ENCODE measurements at regions not wholly inside any gene's neighbourhood (a gene's known extent, or its start where the extent isn't known, plus 50 kb on each side); places are given as distances from the start of the nearest gene placed in this dataset.

- TF ChIP-seq JUNB (CRISPR knock-in tag; IDR thresholded peaks at IDR 0.05; ENCODE audit: borderline replicate concordance) (no peak), SATB2 (CRISPR knock-in tag; IDR thresholded peaks at IDR 0.05) (no peak), ZNF768 (CRISPR knock-in tag; IDR thresholded peaks at IDR 0.05) (no peak), ZNF564 (CRISPR knock-in tag; IDR thresholded peaks at IDR 0.05) (no peak)
These were observed 555.0 kb upstream of the GOT2 start (continued) for GRCh38 chr16:59289151-59289550.

GRCh38 chr16:59274141-59274540, 540.0 kb upstream of the GOT2 start:
- DNase-seq (ENCODE audit: low spot score) (no peak), ATAC-seq (peak; percentile 49; the same call in 2 of the 3 replicates), FAIRE-seq (no peak)
- ChIA-PET CTCF (ENCODE audit: low intra/inter-chr PET ratio, low total read pairs) (no interaction called here), POLR2A (no interaction called here)
- intact Hi-C loops (cut with micrococcal nuclease; ENCODE audit: unreplicated experiment) (no loop called here), in situ Hi-C loops (cut with HindIII; ENCODE audit: extremely low pct_ligation_motif_present, low pct_unique_long_range_greater_than_20kb) (no loop called here)
- no peaks in the 10 kb centered on the region for H3K36me3 ChIP-seq (replicated peaks in 1 of 2; ENCODE audit: control insufficient read depth in 1 of 2, insufficient read depth in 2 of 2, low read length in 2 of 2)
- H3K79me2 ChIP-seq (ENCODE audit: insufficient read depth, low read length), result no peaks in the 10 kb centered on the region
- H3K9me3 ChIP-seq (ENCODE audit: low read length), result peaks cover 5% of the 10 kb centered on the region; the same call in 1 of the 2 replicates
- no peak overlapping the region for H2AFZ ChIP-seq (ENCODE audit: low read length)
- H3K27me3 ChIP-seq (ENCODE audit: control insufficient read depth in 1 of 2, insufficient read depth in 2 of 2, low read length in 2 of 2), result no peaks in the 10 kb centered on the region
- H3K4me2 ChIP-seq (ENCODE audit: low read depth, low read length), result no peak overlapping the region
- H3K4me3 ChIP-seq (replicated peaks in 1 of 3; ENCODE audit: insufficient read depth in 1 of 3, low read depth in 2 of 3, low read length in 3 of 3), result no peak overlapping the region
- WGBS (ENCODE audit: low lambda C conversion rate), result 0% methylated on average over 3 of the region's 3 CpGs
- no peaks in the 10 kb centered on the region for H4K20me1 ChIP-seq (ENCODE audit: insufficient read depth, low read length)
- no peak overlapping the region for H3K9ac ChIP-seq (ENCODE audit: insufficient read depth, low read depth, low read length)
- H3K4me1 ChIP-seq (ENCODE audit: insufficient read depth, low read length), result no peaks in the 10 kb centered on the region
- no TSS peak for BruUV-seq (replicated peaks)
- no peak overlapping the region for H3K27ac ChIP-seq (ENCODE audit: extremely low read length, insufficient read depth, low read length)
- TF ChIP-seq FOXP4 (CRISPR knock-in tag; IDR thresholded peaks at IDR 0.05) (no peak), ZKSCAN1 (IDR thresholded peaks at IDR 0.05; ENCODE audit: low read length) (no peak), ZNF253 (CRISPR knock-in tag; IDR thresholded peaks at IDR 0.05; ENCODE audit: borderline replicate concordance) (no peak), NCOR1 (IDR thresholded peaks at IDR 0.05; ENCODE audit: borderline replicate concordance, low read length) (no peak), ZNF609 (CRISPR knock-in tag; IDR thresholded peaks at IDR 0.05; ENCODE audit: borderline replicate concordance) (no peak), CENPT (CRISPR knock-in tag; IDR thresholded peaks at IDR 0.05; ENCODE audit: low read depth) (no peak), ZNF660 (CRISPR knock-in tag; IDR thresholded peaks at IDR 0.05; ENCODE audit: borderline replicate concordance, low read depth) (no peak), NRL (CRISPR knock-in tag; IDR thresholded peaks at IDR 0.05; ENCODE audit: borderline replicate concordance) (no peak), KLF9 (CRISPR knock-in tag; IDR thresholded peaks at IDR 0.05; ENCODE audit: low read depth) (no peak), ZSCAN31 (CRISPR knock-in tag; IDR thresholded peaks at IDR 0.05; ENCODE audit: low read depth) (no peak), DR1 (CRISPR knock-in tag; IDR thresholded peaks at IDR 0.05) (no peak), SOX6 (IDR thresholded peaks at IDR 0.05) (no peak), SOX6 (CRISPR knock-in tag; IDR thresholded peaks at IDR 0.05) (no peak), BCL6 (CRISPR knock-in tag; IDR thresholded peaks at IDR 0.05) (no peak), MTERF4 (CRISPR knock-in tag; IDR thresholded peaks at IDR 0.05) (no peak)

Measured in HepG2 (cell line).